Pulmonary artery endothelial cell (primary cell): ENCODE measurements at regions not wholly inside any gene's neighbourhood (a gene's known extent, or its start where the extent isn't known, plus 50 kb on each side); places are given as distances from the start of the nearest gene placed in this dataset.
"Not testable (repeated sequence)": the region's sequence is repeated elsewhere in the genome, so short reads cannot be mapped to it uniquely, and the experiment has no call there.

Experiments used
- DNase-seq: peaks from one replicate; pipeline ENCODE4 v3.0.0-alpha.2; 2011; ENCODE audit warnings: low read depth, low spot score

DNA sequence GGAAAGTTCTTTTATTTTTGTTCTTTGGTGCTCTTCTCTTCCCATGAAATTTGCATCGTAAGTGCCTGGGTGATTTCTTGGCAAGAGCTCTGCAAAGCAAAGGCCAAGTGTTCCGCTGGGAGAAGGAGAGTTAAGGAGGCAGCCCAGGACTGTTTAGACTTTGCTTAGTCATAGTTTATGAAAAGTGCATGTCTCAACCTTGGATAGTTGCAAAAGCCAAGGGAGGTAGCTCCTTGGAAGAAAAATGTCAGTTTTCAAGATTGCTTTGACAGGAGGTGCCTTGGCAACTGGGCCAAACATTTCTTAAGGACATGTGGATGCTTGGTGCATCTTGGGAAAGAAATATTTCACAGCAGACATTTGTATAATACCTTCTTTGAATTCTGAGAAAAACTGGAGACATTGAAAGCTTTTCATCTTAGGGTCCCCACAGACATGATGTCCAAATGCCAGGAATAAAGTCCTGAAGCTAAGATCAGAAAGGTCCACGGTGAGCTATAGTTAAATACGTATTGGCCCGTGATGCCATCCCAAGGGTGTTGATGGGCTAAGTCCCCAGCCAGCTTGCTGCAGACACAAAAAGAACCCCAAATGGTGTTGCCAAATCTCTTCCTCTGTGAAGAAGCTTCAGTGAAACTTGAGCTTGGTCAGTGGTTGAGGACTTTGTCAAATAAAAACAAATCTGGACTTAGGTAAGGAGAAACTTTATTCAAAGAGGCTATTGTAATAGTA is 96.3 kb upstream of the THUMPD2 start:
- DNase-seq, result no peak

- no peak for DNase-seq
Observed at GRCh38 chr2:39874236-39874635, 95.2 kb upstream of the THUMPD2 start.

- DNase-seq, result no peak
Observed at GRCh38 chr2:39873586-39873985, 94.5 kb upstream of the THUMPD2 start.

- no peak for DNase-seq
Observed at GRCh38 chr2:39872748-39873147, 93.7 kb upstream of the THUMPD2 start.

DNA sequence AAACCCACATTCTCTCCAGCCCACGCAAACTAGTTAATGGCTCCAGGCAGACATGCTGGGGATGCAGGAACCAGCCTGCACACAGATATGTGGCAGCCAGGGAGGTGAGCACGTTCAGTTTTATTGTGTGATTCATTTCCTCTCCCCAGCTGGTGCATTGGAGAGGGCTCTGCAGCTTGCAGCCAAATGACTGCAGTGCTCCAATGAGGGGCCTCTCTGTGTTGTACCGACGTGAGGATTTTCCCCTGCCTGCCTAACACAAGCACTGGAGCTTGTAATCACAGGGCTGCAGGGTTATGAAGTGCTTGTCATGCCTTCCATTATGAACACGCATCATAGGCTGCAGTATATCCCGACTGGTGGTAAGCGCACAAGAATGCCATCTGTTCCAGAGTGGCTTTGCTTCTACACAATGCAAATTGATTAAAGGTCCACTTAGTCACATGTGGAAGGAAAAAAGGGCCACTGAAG is 92.3 kb upstream of the THUMPD2 start:
- DNase-seq, result no peak

DNA sequence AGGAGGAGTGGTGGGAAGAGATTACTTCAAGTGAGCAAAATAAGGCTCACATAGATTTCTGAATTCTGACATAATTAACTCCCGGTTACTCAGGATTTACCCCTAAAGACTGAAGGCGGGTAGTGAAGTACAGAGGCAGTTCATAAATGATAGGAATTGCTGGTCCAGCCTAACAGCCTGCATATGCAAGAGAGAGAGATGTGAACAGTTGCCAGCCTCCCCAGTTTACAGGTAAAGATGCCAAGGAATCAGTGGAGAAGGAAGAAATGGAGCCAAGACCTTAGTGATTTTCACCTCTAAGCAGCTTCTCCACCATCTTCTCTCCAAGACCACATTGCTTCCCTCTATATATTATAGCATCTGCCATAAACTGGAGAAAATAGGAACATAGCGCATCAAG is 91.8 kb upstream of the THUMPD2 start:
- no peak for DNase-seq

GRCh38 chr2:39867268-39867667 is 88.2 kb upstream of the THUMPD2 start:
- no peak for DNase-seq

DNA sequence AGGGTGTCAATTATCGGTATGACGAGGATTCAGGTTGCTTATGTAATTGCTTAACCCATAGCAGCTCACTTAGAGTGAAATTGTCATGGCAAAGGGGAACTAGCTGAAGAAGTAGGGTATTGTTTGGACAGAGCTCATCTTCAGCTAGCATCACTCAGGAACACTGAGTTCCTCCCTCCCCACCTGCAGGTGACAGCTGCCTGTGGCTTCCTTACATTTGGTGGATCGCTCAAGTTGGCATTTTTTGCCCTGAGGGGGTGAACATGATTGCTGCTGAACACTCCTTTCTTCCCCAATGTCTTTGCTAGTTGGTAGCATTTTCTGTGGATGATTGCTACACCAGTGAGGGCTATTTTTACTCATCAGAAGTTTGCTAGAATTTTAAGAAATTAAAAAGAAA is 86.7 kb upstream of the THUMPD2 start:
- no peak for DNase-seq

GRCh38 chr2:39863672-39864071 is 84.6 kb upstream of the THUMPD2 start:
- not testable (repeated sequence) for DNase-seq

DNA sequence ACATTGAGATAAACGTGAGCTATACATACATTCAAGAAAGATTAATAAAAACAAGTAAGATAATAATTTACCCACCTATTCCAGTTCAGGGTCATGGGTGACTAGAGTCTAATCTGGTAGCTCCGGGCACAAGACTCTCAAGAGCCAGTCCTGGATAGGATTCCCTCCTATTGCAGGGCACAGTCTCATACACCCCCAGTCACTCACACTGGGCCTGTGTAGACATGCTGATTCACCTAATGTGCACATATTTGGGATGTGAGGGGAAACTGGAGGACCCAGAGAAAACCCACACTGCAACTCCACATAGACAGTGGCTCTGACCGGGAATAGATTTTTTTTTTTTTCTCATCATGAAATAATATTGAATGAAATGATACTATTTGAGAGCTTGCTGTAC is 81.5 kb upstream of the THUMPD2 start:
- DNase-seq, result no peak

GRCh38 chr2:39858677-39859076 is 79.6 kb upstream of the THUMPD2 start:
- no peak for DNase-seq

- DNase-seq, result no peak
Observed at GRCh38 chr2:39855856-39856255, 76.8 kb upstream of the THUMPD2 start.

- DNase-seq, result no peak
Observed at GRCh38 chr2:39854771-39855170, 75.7 kb upstream of the THUMPD2 start.

DNA sequence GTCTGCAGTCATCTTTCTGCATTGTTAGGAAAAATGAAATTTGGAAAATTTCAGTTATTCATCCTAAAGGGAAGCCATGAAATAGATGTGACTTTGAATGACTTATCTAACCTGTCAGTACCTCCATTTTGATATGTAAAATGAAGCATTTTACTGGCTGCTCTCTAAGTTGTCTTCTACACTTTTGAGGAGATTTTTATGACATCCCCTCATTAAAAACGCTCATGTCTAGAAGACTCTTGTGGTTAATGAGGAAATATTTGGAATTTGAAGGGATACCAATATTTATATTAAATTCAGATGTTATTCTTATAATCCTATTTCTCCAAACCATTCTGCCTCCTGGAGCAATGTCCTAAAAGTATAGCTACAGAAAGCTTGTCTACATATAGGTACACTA is 73.8 kb upstream of the THUMPD2 start:
- no peak for DNase-seq

GRCh38 chr2:39851651-39852110 is 72.6 kb upstream of the THUMPD2 start:
- no peak for DNase-seq

- DNase-seq, result no peak
Observed at GRCh38 chr2:39851251-39851650, 72.2 kb upstream of the THUMPD2 start.

DNA sequence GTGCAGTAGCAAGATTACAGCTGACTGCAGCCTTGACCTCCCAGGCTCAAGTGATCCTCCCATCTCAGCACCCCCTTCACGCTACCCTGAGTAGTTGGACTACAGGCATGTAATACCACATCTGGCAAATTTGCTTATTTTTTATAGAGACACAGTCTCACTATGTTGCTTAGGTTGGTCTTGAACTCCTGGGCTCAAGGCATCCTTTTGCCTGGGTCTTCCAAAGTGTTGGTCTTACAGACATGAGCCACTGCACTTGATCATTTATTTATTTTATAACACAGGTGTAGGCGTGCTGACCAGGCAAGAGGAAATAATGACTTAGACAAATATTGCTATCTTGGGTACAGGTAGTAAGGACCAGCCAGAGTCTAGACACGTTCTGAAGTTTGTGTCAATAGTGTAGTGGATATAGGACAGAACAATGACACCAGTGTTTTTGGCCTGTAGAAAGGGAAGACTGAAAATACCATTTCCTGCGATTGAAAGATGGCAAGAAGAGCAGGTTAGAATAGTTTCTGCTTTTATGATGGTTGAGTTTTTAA is 71.0 kb upstream of the THUMPD2 start:
- no peak for DNase-seq

DNA sequence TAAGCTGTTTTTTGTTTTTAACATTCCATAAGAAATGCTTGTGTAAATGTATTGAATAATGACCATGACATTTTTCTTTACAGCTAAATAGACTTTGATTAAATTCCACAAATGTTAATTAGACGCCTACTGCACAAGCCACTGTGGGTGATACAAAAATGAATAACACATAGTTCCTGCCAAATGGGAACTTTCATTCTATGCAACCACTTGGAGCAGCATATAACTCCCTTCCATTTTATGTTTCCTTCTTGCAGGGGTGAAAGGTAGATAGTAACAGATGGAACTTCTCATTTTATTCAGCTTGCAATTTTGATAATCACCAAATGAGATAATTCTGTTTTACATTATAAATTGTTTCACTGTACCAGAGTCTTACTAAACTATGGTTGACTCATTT is 70.0 kb upstream of the THUMPD2 start:
- no peak for DNase-seq

GRCh38 chr2:39845460-39846146 is 66.5 kb upstream of the THUMPD2 start:
- no peak for DNase-seq

DNA sequence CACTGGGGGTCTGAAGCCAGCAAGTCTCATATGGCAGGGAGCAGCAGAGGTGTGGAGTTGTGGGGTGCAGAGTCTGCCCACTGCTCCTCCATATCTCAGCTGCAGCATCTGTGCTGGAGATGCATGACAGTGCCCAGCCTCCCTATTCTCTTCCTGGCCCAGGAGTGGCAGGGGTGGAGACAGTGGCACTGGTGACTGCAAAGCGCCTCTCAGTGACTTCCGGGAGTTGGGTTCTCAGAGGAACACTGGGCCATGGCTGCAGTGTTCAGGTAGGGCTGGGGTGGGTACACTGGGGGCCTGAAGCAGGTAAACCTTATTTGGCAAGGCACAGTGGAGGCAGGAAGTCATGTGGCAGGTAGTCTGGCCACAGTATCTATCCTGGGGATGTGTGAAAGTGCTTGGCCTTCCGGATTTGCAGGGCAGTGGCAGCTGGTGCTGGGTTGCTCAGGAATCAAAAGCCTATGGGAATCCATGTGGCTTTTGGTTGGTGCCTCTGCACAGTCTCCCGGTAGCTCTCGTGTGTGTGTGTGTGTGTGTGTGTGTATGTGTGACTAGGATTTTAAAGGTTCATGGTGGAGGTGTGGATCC is 60.3 kb upstream of the THUMPD2 start:
- DNase-seq, result no peak

DNA sequence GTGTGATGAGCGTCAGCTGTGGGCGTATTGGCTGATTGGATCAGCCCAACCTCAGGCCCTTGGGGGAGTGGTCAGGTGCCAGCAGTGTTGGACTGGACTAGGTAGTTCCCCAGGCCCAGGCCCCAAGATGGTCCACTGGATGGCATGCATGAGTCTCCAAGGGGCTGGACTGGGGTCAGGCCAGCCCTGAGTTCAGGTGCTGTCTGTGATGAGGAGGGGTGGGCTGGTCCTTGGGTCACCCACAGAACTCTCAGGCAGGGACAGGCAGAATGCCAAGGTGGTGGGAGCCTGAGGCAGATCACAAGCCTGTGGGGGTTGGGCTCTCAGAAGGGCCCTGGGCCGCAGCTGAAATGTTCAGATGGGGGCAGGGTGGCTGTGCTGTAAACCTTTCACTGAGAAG is 59.5 kb upstream of the THUMPD2 start:
- no peak for DNase-seq

GRCh38 chr2:39837856-39838453 is 58.9 kb upstream of the THUMPD2 start:
- DNase-seq, result no peak
